T47D (cell line): ENCODE measurements at regions not wholly inside any gene's neighbourhood (a gene's known extent, or its start where the extent isn't known, plus 50 kb on each side); places are given as distances from the start of the nearest gene placed in this dataset.

ENCODE experiments used
- DNase-seq, 2 experiments: peaks; one replicate each; pipeline versions ENCODE4 v3.0.0 to v3.0.0-alpha.2; 2011 to 2012; ENCODE audit warnings: low read depth in 1 of 2, low spot score in 1 of 2
- JUND ChIP-seq: IDR thresholded peaks from 2 replicates; pipeline ENCODE4 v1.6.1; 2012; ENCODE audit warnings: low read depth
- in situ Hi-C: cut with HindIII; loops from 2 replicates; pipeline ENCODE4 v1.10.0; 2016; ENCODE audit warnings: low sequenced_read_pairs, low pct_unique_long_range_greater_than_20kb

GRCh38 chr1:185495007-185495406 lies 178.0 kb upstream of the IVNS1ABP start:
- no peak for DNase-seq
- in situ Hi-C loops = no loop called here
- TF ChIP-seq JUND = no peak

- TF ChIP-seq JUND = no peak
- in situ Hi-C loops = no loop called here
- no peak for DNase-seq
Measured at GRCh38 chr1:185492089-185492825, 175.2 kb upstream of the IVNS1ABP start.

GRCh38 chr1:185491604-185492003 lies 174.6 kb upstream of the IVNS1ABP start:
- in situ Hi-C loops = no loop called here
- TF ChIP-seq JUND = peak; percentile 74
- peak in 1 of 2 experiments; percentile 57 for DNase-seq

- TF ChIP-seq JUND = no peak
- peak in 1 of 2 experiments; percentile 15 for DNase-seq
- in situ Hi-C loops = no loop called here
Measured at GRCh38 chr1:185490924-185491323, 173.9 kb upstream of the IVNS1ABP start.

GRCh38 chr1:185489406-185489805 lies 172.4 kb upstream of the IVNS1ABP start:
- DNase-seq = no peak
- in situ Hi-C loops = no loop called here
- TF ChIP-seq JUND = no peak

- in situ Hi-C loops = no loop called here
- DNase-seq = no peak
- no peak for TF ChIP-seq JUND
Measured at GRCh38 chr1:185488808-185489207, 171.8 kb upstream of the IVNS1ABP start.

- in situ Hi-C loops = no loop called here
- no peak for DNase-seq
- no peak for TF ChIP-seq JUND
Measured at GRCh38 chr1:185487936-185488335, 170.9 kb upstream of the IVNS1ABP start.

GRCh38 chr1:185487026-185487425 lies 170.0 kb upstream of the IVNS1ABP start:
- in situ Hi-C loops = no loop called here
- no peak for TF ChIP-seq JUND
- no peak for DNase-seq

- in situ Hi-C loops = no loop called here
- no peak for TF ChIP-seq JUND
- no peak for DNase-seq
Measured at GRCh38 chr1:185486346-185486745, 169.3 kb upstream of the IVNS1ABP start.

GRCh38 chr1:185483664-185484450 lies 166.8 kb upstream of the IVNS1ABP start:
- in situ Hi-C loops = no loop called here
- TF ChIP-seq JUND = no peak
- peak in 1 of 2 experiments; percentile 21 for DNase-seq

- DNase-seq = no peak
- in situ Hi-C loops = no loop called here
- no peak for TF ChIP-seq JUND
Measured at GRCh38 chr1:185483217-185483616, 166.2 kb upstream of the IVNS1ABP start.

- no peak for TF ChIP-seq JUND
- in situ Hi-C loops = no loop called here
- no peak for DNase-seq
Measured at GRCh38 chr1:185480545-185480944, 163.5 kb upstream of the IVNS1ABP start.

GRCh38 chr1:185479796-185480195 lies 162.8 kb upstream of the IVNS1ABP start:
- TF ChIP-seq JUND = no peak
- DNase-seq = no peak
- in situ Hi-C loops = no loop called here
